Stimulated activated memory B cell treated with anti-CD40 and anti-IgM and Interleukin-4, amounts not matched to agents 10 μg/mL and 1 μg/mL and 100 μg/mL, for 72 hours (primary cell): ENCODE measurements at regions not wholly inside any gene's neighbourhood (a gene's known extent, or its start where the extent isn't known, plus 50 kb on each side); places are given as distances from the start of the nearest gene placed in this dataset.

Source experiments
- ATAC-seq: fragments of 150-1000 bp; cut with Tn5 transposase; 2 replicates; pipeline ENCODE4 v1.10.0; 2021
- H3K27ac Mint-ChIP-seq: one replicate; pipeline ENCODE4 v1.8.0; 2022; ENCODE audit warnings: mild to moderate bottlenecking, mixed read lengths
- H3K27me3 Mint-ChIP-seq: one replicate; pipeline ENCODE4 v1.8.0; 2022; ENCODE audit warnings: mixed read lengths
- H3K36me3 Mint-ChIP-seq: one replicate; pipeline ENCODE4 v1.8.0; 2022; ENCODE audit warnings: mixed read lengths
- H3K4me1 Mint-ChIP-seq: one replicate; pipeline ENCODE4 v1.8.0; 2022; ENCODE audit warnings: mixed read lengths
- H3K4me3 Mint-ChIP-seq: one replicate; pipeline ENCODE4 v1.8.0; 2022; ENCODE audit warnings: mild to moderate bottlenecking, moderate library complexity, mixed read lengths
- H3K9me3 Mint-ChIP-seq: one replicate; pipeline ENCODE4 v1.8.0; 2022; ENCODE audit warnings: mixed read lengths

DNA sequence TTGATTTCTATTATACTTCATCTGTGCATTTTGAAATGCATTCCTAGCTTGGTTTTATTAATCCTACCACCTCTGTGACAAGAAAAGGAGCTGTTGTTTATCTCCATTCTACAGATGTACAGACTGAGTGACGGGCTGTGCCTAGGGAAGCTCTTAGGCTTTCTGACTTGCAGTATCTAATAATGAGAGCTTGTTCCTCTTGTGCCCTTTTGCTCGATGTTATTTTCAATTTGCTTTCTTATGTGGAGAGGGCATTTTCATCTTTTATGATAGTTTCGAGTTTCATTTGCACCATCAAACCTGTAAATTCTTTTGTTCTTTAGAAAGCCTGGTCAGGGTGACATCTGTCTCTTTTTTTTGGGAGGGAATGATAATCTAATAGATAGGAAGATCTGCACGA, 256.5 kb downstream of the C4orf33 start:
- Mint-ChIP-seq H3K4me3 (no peak overlapping the region), H3K4me1 (no peaks in the 10 kb centered on the region), H3K9me3 (no peaks in the 10 kb centered on the region), H3K27ac (no peak overlapping the region), H3K36me3 (no peaks in the 10 kb centered on the region), H3K27me3 (peaks cover 14% of the 10 kb centered on the region)
- no peak for ATAC-seq

DNA sequence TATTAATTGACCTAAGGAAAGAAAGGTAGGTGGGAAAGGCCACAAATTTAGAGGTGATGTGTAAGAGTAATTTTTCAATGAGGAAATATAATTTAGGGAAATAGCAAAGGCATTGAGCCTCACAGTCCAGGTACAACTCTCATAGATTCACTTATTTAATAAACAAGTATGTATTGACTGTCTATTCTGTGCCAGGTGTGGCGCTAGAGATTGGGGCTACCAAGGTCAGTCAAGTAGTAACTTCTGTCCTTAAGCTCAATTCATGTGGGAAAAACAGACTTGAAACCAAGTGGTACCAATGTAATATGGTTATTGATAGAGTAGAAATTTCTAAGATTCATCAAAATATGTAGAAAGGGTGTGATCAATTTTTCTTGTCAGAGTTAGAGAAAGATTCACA, 257.5 kb downstream of the C4orf33 start:
- no peak overlapping the region for H3K27ac Mint-ChIP-seq
- no peak for ATAC-seq
- no peaks in the 10 kb centered on the region for H3K9me3 Mint-ChIP-seq
- peaks cover 14% of the 10 kb centered on the region for H3K27me3 Mint-ChIP-seq
- no peaks in the 10 kb centered on the region for H3K4me1 Mint-ChIP-seq
- H3K4me3 Mint-ChIP-seq, result no peak overlapping the region
- H3K36me3 Mint-ChIP-seq, result no peaks in the 10 kb centered on the region

DNA sequence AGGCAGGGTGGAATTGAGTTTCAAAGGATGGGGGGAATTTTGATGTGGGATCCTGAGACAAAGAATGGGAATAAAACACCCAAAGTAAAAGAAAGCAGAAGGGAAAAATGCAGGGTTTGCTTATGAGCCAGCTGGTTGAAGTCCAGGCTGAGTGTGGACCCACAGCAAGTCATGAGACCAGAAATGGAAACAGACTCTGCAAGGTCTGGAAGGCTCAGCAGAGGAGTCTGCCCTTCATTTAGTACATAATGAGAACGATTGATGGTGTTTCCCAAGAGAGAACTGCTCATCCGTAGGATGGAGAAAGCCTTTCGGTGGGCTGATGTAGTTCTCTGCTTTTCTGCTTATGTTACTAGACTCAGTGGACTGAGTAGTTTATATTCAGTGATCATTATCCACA, 259.1 kb downstream of the C4orf33 start:
- Mint-ChIP-seq H3K27me3 (peaks cover 14% of the 10 kb centered on the region), H3K9me3 (no peaks in the 10 kb centered on the region), H3K27ac (no peak overlapping the region), H3K4me1 (no peaks in the 10 kb centered on the region), H3K36me3 (no peaks in the 10 kb centered on the region), H3K4me3 (no peak overlapping the region)
- no peak for ATAC-seq

DNA sequence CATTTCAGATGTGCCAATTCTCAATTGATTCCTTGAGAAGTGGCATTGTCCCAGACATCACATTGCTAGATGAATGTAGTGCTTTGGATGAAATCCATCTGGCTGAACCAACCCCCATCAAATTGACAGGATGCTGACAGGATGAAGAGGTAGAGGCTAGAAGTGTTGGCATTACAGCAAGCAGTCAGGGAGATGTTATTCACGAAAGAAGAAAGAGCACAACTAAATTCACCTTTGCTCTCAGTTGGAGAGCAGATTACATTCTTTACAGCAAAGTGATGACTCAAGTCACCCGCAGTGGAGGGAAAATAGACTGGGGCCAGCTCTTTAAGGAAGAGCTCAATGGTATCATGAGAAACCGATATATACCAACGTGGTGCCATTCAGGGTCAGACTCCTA, 259.6 kb downstream of the C4orf33 start:
- no peaks in the 10 kb centered on the region for H3K36me3 Mint-ChIP-seq
- H3K4me1 Mint-ChIP-seq, result no peaks in the 10 kb centered on the region
- peaks cover 14% of the 10 kb centered on the region for H3K27me3 Mint-ChIP-seq
- no peak for ATAC-seq
- H3K9me3 Mint-ChIP-seq, result no peaks in the 10 kb centered on the region
- no peak overlapping the region for H3K4me3 Mint-ChIP-seq
- no peak overlapping the region for H3K27ac Mint-ChIP-seq

DNA sequence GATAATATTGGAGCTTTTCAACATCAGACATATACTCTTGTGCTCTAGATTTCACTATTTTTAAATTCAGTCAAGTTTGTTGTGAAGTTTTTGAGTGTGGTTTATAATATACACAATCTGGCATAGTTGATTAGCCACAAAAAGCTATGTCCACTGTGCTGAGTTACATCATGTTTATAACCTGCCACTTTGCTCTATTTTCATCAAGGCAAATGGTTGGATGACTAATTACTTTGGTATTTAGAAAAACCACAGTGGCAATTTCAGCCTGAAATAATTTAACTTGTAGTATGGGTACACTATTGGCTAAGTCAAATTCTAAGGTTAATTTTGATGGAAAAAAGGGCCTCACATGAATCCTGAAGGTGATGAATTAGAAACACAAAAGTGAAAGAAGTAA, 262.6 kb downstream of the C4orf33 start:
- no peak overlapping the region for H3K4me3 Mint-ChIP-seq
- ATAC-seq, result no peak
- no peaks in the 10 kb centered on the region for H3K4me1 Mint-ChIP-seq
- H3K27ac Mint-ChIP-seq, result no peak overlapping the region
- peaks cover 16% of the 10 kb centered on the region for H3K27me3 Mint-ChIP-seq
- no peaks in the 10 kb centered on the region for H3K36me3 Mint-ChIP-seq
- H3K9me3 Mint-ChIP-seq, result no peaks in the 10 kb centered on the region

DNA sequence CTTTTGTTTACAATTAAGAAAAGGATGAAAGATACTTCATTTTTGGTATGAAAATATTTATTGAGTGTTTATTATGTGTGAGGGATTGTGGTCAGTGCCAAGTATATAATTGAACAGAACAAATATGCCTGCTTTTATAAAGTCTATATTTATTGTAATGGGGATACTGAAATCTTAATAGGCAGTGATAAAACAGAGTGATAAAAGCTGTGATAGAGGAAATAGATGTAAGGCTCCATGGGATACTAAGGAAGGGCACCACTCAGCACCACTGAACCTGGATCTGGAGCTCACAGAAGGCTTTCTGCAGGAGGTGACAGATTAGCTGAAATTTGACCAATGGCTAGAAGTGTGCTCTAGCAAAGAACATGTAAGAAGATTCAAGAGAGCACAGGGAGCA, 263.5 kb downstream of the C4orf33 start:
- no peak for ATAC-seq
- Mint-ChIP-seq H3K9me3 (no peaks in the 10 kb centered on the region), H3K27ac (no peak overlapping the region), H3K4me3 (no peak overlapping the region), H3K27me3 (peaks cover 9% of the 10 kb centered on the region), H3K36me3 (no peaks in the 10 kb centered on the region), H3K4me1 (no peaks in the 10 kb centered on the region)

DNA sequence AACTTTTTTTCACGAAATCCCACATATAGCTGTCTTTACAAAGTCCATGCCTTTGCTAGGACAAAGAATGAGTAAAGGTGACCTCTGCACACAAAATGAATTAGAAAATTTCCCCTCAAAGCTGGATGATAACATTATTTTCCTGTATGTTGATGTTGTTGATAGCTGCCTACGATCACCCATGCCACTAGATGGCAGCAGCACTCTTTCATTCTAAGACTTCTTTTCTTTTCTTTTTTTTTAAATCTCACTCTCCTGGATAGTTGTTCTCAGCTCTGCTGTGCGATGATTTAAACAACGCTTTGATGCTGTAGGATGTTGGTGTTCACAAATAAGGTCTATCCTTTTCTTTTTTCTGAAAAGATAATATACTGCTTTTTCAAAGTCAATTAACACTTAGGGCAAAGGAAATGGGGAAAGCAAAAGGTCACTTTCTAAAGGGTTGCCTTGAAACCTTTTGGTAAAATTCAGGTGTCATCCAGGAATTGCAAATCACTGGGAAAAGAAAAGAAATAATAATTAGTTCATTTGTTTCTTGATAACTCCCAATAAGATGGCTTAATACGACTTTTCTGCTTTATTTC, 266.8 kb downstream of the C4orf33 start:
- H3K27me3 Mint-ChIP-seq, result peaks cover 9% of the 10 kb centered on the region
- H3K9me3 Mint-ChIP-seq, result no peaks in the 10 kb centered on the region
- H3K27ac Mint-ChIP-seq, result no peak overlapping the region
- H3K4me1 Mint-ChIP-seq, result no peaks in the 10 kb centered on the region
- no peak overlapping the region for H3K4me3 Mint-ChIP-seq
- no peak for ATAC-seq
- H3K36me3 Mint-ChIP-seq, result no peaks in the 10 kb centered on the region

DNA sequence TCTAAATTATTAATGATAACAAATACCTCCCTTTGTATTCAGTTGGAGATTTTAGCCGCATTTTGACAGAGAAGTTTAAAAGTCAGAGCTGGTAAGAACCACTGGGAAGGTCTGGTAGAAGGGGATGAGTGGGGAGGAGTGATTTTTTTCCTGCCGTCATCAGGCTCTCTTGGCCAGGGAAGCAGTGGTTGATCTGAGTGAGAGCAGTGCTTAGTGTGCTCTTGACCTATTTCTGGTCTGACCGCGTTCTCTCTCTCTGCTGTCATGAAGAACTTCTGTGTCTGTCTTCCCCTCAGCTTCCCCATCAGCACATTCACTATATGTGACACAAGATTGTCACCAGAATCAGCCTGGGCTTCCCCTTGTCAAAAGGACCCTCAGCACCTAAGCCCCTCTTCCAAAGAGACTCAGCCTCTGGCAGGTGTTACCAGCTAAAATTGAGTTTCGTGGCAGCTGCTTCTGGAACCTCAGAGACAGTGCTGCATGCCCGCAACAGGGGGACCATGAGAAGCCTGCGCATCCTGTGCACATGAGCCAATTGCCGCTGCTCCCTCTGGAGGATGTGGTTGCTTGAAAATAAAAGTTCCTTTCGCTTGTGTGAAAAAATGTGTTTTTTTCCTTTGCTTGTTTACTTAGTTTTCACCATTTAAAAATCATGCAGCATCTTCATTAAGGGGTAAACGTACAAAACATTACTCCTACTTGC, 268.9 kb downstream of the C4orf33 start:
- Mint-ChIP-seq H3K4me1 (no peaks in the 10 kb centered on the region), H3K36me3 (no peaks in the 10 kb centered on the region), H3K4me3 (no peak overlapping the region), H3K9me3 (no peaks in the 10 kb centered on the region), H3K27ac (no peak overlapping the region), H3K27me3 (peaks cover 9% of the 10 kb centered on the region)
- ATAC-seq, result no peak

DNA sequence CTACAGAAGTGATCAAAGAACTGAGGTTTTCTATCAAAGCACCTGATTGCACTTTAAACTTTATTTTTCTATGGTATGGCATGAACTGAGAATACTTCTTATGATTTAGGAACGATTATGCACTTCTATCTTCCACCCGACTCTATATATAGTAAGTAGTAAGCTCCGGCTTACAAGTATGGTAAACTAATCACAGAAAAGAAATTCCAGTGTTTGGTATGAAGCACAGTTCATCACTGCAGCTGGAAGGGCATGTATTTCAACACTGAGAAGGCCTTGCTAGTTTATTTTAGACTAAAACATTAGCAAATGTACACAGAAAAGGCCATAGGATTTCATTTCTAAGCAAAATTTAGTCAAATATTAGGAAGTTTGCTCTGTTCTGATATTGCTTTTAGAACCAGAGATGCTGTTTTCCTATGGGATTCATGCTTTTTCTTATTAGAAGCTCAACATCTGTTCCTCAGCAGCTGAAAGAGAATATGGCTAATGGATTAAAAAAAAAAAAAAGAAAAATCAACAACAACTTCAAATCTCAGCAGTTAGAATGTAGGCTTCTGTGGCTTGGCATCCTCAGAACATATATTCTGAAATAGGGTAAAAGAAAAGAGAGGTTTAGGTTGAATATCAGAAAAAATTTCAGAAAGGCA, 273.5 kb downstream of the C4orf33 start:
- no peak for ATAC-seq
- no peak overlapping the region for H3K4me3 Mint-ChIP-seq
- no peaks in the 10 kb centered on the region for H3K9me3 Mint-ChIP-seq
- H3K27ac Mint-ChIP-seq, result no peak overlapping the region
- H3K27me3 Mint-ChIP-seq, result no peaks in the 10 kb centered on the region
- H3K36me3 Mint-ChIP-seq, result no peaks in the 10 kb centered on the region
- no peaks in the 10 kb centered on the region for H3K4me1 Mint-ChIP-seq

DNA sequence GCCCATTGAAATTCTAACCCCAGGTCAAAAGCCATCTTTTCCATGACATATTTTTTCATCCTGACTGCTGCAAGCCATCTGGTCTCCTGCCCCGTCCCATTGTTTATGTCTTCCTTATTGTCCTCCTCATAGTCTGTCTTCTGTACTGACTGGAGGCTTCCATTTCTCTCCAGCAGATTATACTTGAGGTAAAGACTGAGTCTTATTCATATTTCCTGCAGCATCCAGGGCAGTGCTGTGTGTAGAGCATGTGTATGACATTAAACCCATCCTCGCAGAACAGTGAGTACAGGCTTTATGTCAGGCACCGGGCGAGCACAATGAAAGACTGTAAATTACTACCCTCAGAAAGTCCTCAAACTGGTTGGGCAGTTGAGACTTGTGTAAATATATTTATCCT, 275.1 kb downstream of the C4orf33 start:
- H3K36me3 Mint-ChIP-seq, result no peaks in the 10 kb centered on the region
- ATAC-seq, result peak; percentile 22
- no peaks in the 10 kb centered on the region for H3K4me1 Mint-ChIP-seq
- no peaks in the 10 kb centered on the region for H3K27me3 Mint-ChIP-seq
- H3K27ac Mint-ChIP-seq, result no peak overlapping the region
- no peak overlapping the region for H3K4me3 Mint-ChIP-seq
- no peaks in the 10 kb centered on the region for H3K9me3 Mint-ChIP-seq

DNA sequence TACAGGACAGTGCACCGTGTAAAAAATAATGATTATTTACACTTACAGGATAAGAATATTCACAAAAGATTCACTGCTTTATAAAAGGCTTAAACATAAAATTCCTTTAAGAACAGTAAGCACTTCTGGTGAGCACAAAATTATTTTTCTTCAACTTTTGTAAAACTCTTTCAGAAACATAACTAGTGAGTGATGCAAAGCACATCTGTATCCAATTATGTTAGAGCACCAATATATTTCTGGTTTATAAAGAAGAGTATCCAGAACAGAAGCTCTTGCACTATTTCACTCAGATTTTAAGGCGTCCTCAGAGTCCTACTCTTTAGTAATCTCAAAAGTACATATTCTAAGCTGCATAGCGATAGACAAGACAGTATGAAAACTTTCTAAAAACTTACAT, 276.0 kb downstream of the C4orf33 start:
- H3K4me3 Mint-ChIP-seq, result no peak overlapping the region
- no peaks in the 10 kb centered on the region for H3K27me3 Mint-ChIP-seq
- no peaks in the 10 kb centered on the region for H3K4me1 Mint-ChIP-seq
- ATAC-seq, result no peak
- no peaks in the 10 kb centered on the region for H3K9me3 Mint-ChIP-seq
- no peak overlapping the region for H3K27ac Mint-ChIP-seq
- H3K36me3 Mint-ChIP-seq, result no peaks in the 10 kb centered on the region

DNA sequence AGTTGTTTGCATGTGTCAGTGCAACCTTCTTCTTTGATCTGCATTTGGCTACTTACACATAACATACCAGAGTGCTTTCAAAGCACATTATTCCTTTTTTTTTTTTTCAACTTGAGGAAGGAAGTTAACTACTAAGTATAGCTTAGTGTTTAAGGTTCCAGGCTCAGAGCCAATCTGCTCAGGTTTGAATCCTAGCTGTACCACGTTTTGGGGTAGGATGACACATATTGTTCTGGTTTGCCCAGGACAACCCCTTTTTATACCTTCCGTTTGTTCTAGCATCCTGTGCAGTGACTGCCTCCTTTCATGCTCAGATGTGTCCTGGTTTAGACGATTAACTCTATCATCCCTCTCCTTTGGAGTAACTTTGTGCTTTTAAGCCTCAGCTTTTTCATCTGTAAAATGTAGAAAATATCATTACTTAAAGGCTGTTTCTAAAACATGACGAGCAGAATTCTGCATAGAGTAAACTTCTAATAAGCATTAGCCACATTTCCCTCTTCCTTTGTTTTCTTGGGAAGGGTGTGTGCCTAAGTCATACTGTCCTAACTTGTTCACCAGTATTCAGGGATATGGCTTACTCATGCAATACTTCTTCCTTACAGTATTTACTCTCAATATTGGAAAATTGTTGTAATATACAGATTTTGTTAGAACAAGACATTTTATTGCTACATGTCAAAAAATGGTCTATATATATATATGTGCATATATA, 281.3 kb downstream of the C4orf33 start:
- Mint-ChIP-seq H3K9me3 (no peaks in the 10 kb centered on the region), H3K36me3 (no peaks in the 10 kb centered on the region), H3K27me3 (no peaks in the 10 kb centered on the region), H3K4me1 (no peaks in the 10 kb centered on the region), H3K27ac (no peak overlapping the region), H3K4me3 (no peak overlapping the region)
- ATAC-seq, result no peak

DNA sequence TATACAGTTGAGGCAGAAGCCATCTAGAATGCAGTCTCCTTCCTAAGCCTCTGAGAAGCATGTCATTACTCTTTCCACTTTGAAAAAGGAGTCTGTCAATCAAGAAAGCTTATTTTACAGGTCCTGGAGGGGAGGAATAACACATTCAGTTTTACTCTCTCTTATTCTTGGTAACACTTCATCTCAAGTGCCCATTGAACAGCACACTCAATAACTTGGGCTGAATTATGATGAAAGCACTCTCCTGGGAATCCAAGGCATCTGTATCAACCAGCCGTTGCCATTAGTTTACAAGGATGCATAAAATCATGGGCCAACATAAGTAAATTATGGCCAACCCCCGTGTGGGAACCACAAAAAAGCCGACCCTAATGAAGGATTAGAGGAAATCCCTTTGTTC, 282.4 kb downstream of the C4orf33 start:
- no peak for ATAC-seq
- no peaks in the 10 kb centered on the region for H3K36me3 Mint-ChIP-seq
- H3K27me3 Mint-ChIP-seq, result no peaks in the 10 kb centered on the region
- H3K9me3 Mint-ChIP-seq, result no peaks in the 10 kb centered on the region
- no peak overlapping the region for H3K27ac Mint-ChIP-seq
- H3K4me1 Mint-ChIP-seq, result no peaks in the 10 kb centered on the region
- H3K4me3 Mint-ChIP-seq, result no peak overlapping the region

DNA sequence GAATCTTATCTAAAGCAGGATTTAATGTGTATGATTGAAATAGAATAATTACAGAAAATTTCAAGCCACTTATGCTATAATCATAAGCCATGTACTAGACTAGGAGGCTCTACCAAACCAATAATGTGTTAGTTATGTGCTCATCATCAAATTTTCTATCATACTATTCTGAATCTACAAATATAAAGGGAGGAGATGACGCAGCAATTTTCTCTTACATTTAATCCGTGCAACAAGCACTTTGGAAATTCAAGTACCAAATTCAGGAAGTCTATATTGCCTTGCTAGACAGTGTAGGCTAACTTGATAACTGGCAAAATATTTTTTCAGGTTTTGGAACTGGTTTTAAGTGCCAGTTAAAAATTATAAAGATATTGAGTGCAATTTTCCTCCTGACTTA, 283.5 kb downstream of the C4orf33 start:
- ATAC-seq, result no peak
- H3K9me3 Mint-ChIP-seq, result no peaks in the 10 kb centered on the region
- no peak overlapping the region for H3K4me3 Mint-ChIP-seq
- H3K36me3 Mint-ChIP-seq, result no peaks in the 10 kb centered on the region
- no peaks in the 10 kb centered on the region for H3K27me3 Mint-ChIP-seq
- no peaks in the 10 kb centered on the region for H3K4me1 Mint-ChIP-seq
- no peak overlapping the region for H3K27ac Mint-ChIP-seq

DNA sequence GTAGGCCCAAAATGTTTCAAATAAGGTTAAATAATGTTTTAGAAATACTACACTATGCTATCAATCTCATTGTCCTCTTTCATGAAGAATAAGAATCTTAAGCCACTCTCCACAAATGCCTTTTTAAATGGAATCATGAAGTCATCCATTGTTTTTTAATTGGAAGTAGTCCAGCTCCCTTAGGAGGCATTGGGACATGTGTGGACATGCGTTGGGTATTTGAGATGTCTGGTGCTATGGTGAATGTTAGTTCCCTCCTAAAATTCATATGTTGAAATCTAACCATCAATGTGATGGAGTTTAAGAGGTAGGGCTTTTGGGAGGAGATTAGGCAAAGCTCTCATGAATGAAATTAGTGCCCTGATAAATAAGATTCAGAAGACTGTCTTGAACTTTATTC, 289.0 kb downstream of the C4orf33 start:
- no peak overlapping the region for H3K4me3 Mint-ChIP-seq
- no peaks in the 10 kb centered on the region for H3K4me1 Mint-ChIP-seq
- H3K27ac Mint-ChIP-seq, result no peak overlapping the region
- H3K27me3 Mint-ChIP-seq, result no peaks in the 10 kb centered on the region
- no peak for ATAC-seq
- no peaks in the 10 kb centered on the region for H3K9me3 Mint-ChIP-seq
- no peaks in the 10 kb centered on the region for H3K36me3 Mint-ChIP-seq

DNA sequence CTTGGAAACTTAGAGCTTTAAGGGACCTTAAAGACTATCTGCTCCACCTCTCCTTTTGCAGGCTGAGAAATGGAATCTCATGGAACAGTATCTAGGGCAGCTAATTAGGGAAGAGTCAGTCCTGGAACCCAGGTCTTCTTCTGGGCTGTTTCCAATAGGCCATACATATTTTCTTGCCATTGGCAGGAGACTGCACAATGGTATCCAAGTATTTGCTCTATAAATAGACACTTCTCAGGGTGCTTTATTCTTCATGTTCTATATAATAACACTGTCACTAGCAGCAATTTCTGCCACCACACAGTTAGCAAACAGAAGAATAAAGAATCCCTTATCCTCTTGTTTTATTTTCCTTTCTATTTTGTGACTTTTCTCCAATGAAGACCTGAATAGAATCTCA, 291.7 kb downstream of the C4orf33 start:
- H3K4me1 Mint-ChIP-seq, result no peaks in the 10 kb centered on the region
- ATAC-seq, result no peak
- H3K27ac Mint-ChIP-seq, result no peak overlapping the region
- H3K36me3 Mint-ChIP-seq, result no peaks in the 10 kb centered on the region
- no peaks in the 10 kb centered on the region for H3K9me3 Mint-ChIP-seq
- no peak overlapping the region for H3K4me3 Mint-ChIP-seq
- no peaks in the 10 kb centered on the region for H3K27me3 Mint-ChIP-seq
